Retinal pigment epithelial cell (primary cell): ENCODE measurements at regions not wholly inside any gene's neighbourhood (a gene's known extent, or its start where the extent isn't known, plus 50 kb on each side); places are given as distances from the start of the nearest gene placed in this dataset.
A peak's percentile ranks its signal among the peaks of the same experiment; 100 is the strongest.

ENCODE experiments used
- DNase-seq: peaks from one replicate; pipeline ENCODE4 v3.0.0-alpha.2; 2010; ENCODE audit warnings: low read depth
- H3K4me3 ChIP-seq: 2 replicates; pipeline ENCODE4 v1.5.1; 2011; ENCODE audit warnings: mild to moderate bottlenecking, low read length, control low read depth, moderate library complexity
- CTCF ChIP-seq: conservative IDR thresholded peaks from 2 replicates; pipeline ENCODE4 v1.5.1; 2011; ENCODE audit warnings: low read depth, low read length, control low read depth, inconsistent platforms

- TF ChIP-seq CTCF, result no peak
- no peak for DNase-seq
- no peak overlapping the region for H3K4me3 ChIP-seq
Measured at GRCh38 chr2:238704471-238705225, 143.2 kb upstream of the TWIST2 start.

- no peak for DNase-seq
- no peak for TF ChIP-seq CTCF
- H3K4me3 ChIP-seq, result no peak overlapping the region
Measured at GRCh38 chr2:238706163-238706562, 141.7 kb upstream of the TWIST2 start.

GRCh38 chr2:238706673-238707072 lies 141.2 kb upstream of the TWIST2 start:
- peak; percentile 38 for TF ChIP-seq CTCF
- H3K4me3 ChIP-seq, result no peak overlapping the region
- no peak for DNase-seq

- no peak for TF ChIP-seq CTCF
- DNase-seq, result no peak
- H3K4me3 ChIP-seq, result no peak overlapping the region
Measured at GRCh38 chr2:238709325-238710025, 138.4 kb upstream of the TWIST2 start.

- no peak for TF ChIP-seq CTCF
- no peak for DNase-seq
- H3K4me3 ChIP-seq, result no peak overlapping the region
Measured at GRCh38 chr2:238710032-238710735, 137.7 kb upstream of the TWIST2 start.

GRCh38 chr2:238710787-238711186 lies 137.1 kb upstream of the TWIST2 start:
- H3K4me3 ChIP-seq, result no peak overlapping the region
- TF ChIP-seq CTCF, result no peak
- no peak for DNase-seq
